ENCODE measurements at regions not wholly inside any gene's neighbourhood (a gene's known extent, or its start where the extent isn't known, plus 50 kb on each side); places are given as distances from the start of the nearest gene placed in this dataset.

GRCh38 chr4:116688536-116688935 is 396.8 kb downstream of the TRAM1L1 start (continued):
- TF ChIP-seq ZNF462 (CRISPR knock-in tag; IDR thresholded peaks at IDR 0.05) (no peak), CTCF (conservative IDR thresholded peaks at IDR 0.05; ENCODE audit: low read depth in 2 of 2) (no peak), REST (IDR thresholded peaks at IDR 0.05; ENCODE audit: unreplicated experiment) (no peak), JUNB (IDR thresholded peaks at IDR 0.05; ENCODE audit: unreplicated experiment) (no peak), ZNF331 (CRISPR knock-in tag; IDR thresholded peaks at IDR 0.05; ENCODE audit: low read depth) (no peak), CREB1 (CRISPR knock-in tag; IDR thresholded peaks at IDR 0.05; ENCODE audit: low read depth) (no peak)

All from GM23338 (cell line).